ENCODE measurements at regions not wholly inside any gene's neighbourhood (a gene's known extent, or its start where the extent isn't known, plus 50 kb on each side); places are given as distances from the start of the nearest gene placed in this dataset.

DNA sequence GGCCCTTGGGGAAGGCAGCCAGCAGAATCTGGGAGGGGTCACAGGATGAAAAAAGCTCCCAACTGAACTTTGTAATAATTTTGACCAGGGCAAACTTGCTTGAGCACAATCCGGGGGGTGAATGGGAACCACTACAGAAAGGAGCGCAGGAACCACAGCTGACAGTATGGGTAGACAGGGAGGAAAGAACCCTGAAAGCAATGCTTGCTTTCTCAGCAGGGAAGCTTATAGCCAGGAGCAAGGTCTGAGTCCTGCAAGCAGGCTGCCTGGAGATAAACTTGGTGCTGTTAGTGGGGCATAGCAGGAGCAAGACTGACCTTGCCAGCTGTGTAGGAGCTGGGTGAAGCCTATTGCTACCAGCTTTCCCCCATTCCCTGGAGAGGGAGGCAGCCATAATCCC lies 195.2 kb downstream of the MTCL1 start:
- no peak for FAIRE-seq
- no peak overlapping the region for H3K9ac ChIP-seq (replicated peaks in 1 of 4; ENCODE audit: extremely low read depth in 1 of 4, low read depth in 3 of 4, low read length in 3 of 4)
- H3K79me1 ChIP-seq (ENCODE audit: low read depth, low read length) = no peaks in the 10 kb centered on the region
- no peak overlapping the region for H3K14ac ChIP-seq (ENCODE audit: insufficient read length)
- TF ChIP-seq ZNF274 (IDR thresholded peaks at IDR 0.05; ENCODE audit: borderline replicate concordance, extremely low read depth, low read length) (no peak), CBX5 (IDR thresholded peaks at IDR 0.05; ENCODE audit: low read depth, low read length) (no peak), YY1 (IDR thresholded peaks at IDR 0.05; ENCODE audit: low read depth, low read length) (no peak), GTF2F1 (IDR thresholded peaks at IDR 0.05; ENCODE audit: borderline replicate concordance, low read depth, low read length) (no peak), SIRT6 (IDR thresholded peaks at IDR 0.05; ENCODE audit: low read length) (no peak), ATF3 (IDR thresholded peaks at IDR 0.05; ENCODE audit: insufficient read depth, low read depth, low read length) (no peak), TAF7 (optimal IDR thresholded peaks at IDR 0.05; ENCODE audit: borderline replicate concordance, low read depth, low read length) (no peak), CHD2 (IDR thresholded peaks at IDR 0.05; ENCODE audit: low read length) (no peak), PHF8 (conservative IDR thresholded peaks at IDR 0.05; ENCODE audit: low read depth, low read length) (no peak), KDM4A (IDR thresholded peaks at IDR 0.05; ENCODE audit: low read depth, low read length, severe bottlenecking) (no peak), EGR1 (IDR thresholded peaks at IDR 0.05; ENCODE audit: borderline replicate concordance, low read depth, low read length) (no peak), CEBPB (IDR thresholded peaks at IDR 0.05; ENCODE audit: low read depth, low read length) (no peak), NRF1 (IDR thresholded peaks at IDR 0.05; ENCODE audit: low read depth, low read length) (no peak)
- H2AFZ ChIP-seq (ENCODE audit: low read length) = 0 out of 2 replicates have a peak overlapping the region, but pooled peaks have one; percentile 7
- 0 out of 2 replicates have a peak overlapping the region, but pooled peaks have one; percentile 39 for H2BK5ac ChIP-seq (ENCODE audit: low read depth, low read length)
- H3K36me3 ChIP-seq (ENCODE audit: control insufficient read depth in 2 of 4, insufficient read depth in 4 of 4, low read length in 3 of 4) = no peaks in the 10 kb centered on the region
- H2BK20ac ChIP-seq (ENCODE audit: low read length) = no peak overlapping the region
- no peak overlapping the region for H4K8ac ChIP-seq (ENCODE audit: extremely low read depth, insufficient read depth, low read length)
- ChIA-PET CTCF (ENCODE audit: partially characterized antibody) (interaction anchor here (0.6 to 1.8 kb wide), 8 partner anchors 9 to 105 kb away, joined by 3 to 4 read pairs (median 4); no protein-coding TSS in a partner anchor), POLR2A (ENCODE audit: partially characterized antibody) (interaction anchor here (0.9 to 1.3 kb wide), 2 partner anchors 13 to 82 kb away, joined by 3 to 4 read pairs; no protein-coding TSS in a partner anchor)
- peak overlapping the region; percentile 43 for H2BK120ac ChIP-seq (replicated peaks; ENCODE audit: low read depth, low read length)
- no peak overlapping the region for H3K4me3 ChIP-seq (ENCODE audit: extremely low read depth in 1 of 4, insufficient read depth in 2 of 4, low read depth in 3 of 4, low read length in 4 of 4)
- no peak overlapping the region for H3K27ac ChIP-seq (ENCODE audit: low read depth, low read length)
- no peak for DNase-seq (ENCODE audit: low read depth in 1 of 2, low spot score in 2 of 2)
- no peaks in the 10 kb centered on the region for H3K4me1 ChIP-seq (replicated peaks in 1 of 4; ENCODE audit: control insufficient read depth in 3 of 4, insufficient read depth in 4 of 4, low read length in 3 of 4)
- H3K4me2 ChIP-seq (ENCODE audit: insufficient read depth in 1 of 2, low read depth in 2 of 2, low read length in 2 of 2) = no peak overlapping the region
- H3K27me3 ChIP-seq (replicated peaks in 1 of 4; ENCODE audit: control insufficient read depth in 3 of 4, extremely low read depth in 1 of 4, insufficient read depth in 3 of 4, low read length in 3 of 4) = no peaks in the 10 kb centered on the region
- no peak overlapping the region for H3K23ac ChIP-seq (ENCODE audit: insufficient read length)
- no peak overlapping the region for H4K5ac ChIP-seq (ENCODE audit: insufficient read length, low read depth, low read length)
- H2BK12ac ChIP-seq (ENCODE audit: low read depth, low read length) = no peak overlapping the region
- H2AK5ac ChIP-seq (ENCODE audit: low read depth, low read length) = no peak overlapping the region
- H3K9me3 ChIP-seq (ENCODE audit: insufficient read depth in 2 of 2, low read depth in 1 of 2, low read length in 1 of 2) = peaks cover 1 to 4% of the 10 kb centered on the region in 2 experiments; a peak in 3 of 4 replicates
- H3K4ac ChIP-seq (replicated peaks; ENCODE audit: insufficient read length, low read depth, low read length) = no peak overlapping the region
- 61% methylated on average over 2 of the region's 2 CpGs; no CpG with 5 or more reads in 1 of the 2 experiments for WGBS, 2 experiments (ENCODE audit: extremely low coverage in 1 of 2, insufficient coverage in 1 of 2, insufficient read length in 1 of 2, insufficient replicate concordance in 2 of 2, low coverage in 1 of 2, low lambda C conversion rate in 2 of 2, missing lambda C conversion rate in 1 of 2)
- H4K20me1 ChIP-seq (replicated peaks in 1 of 2; ENCODE audit: control insufficient read depth in 1 of 2, insufficient read depth in 2 of 2, low read length in 2 of 2) = no peaks in the 10 kb centered on the region
- no peaks in the 10 kb centered on the region for H3K79me2 ChIP-seq (ENCODE audit: control insufficient read depth in 1 of 2, insufficient read depth in 2 of 2, low read length in 2 of 2)
- H3K18ac ChIP-seq (ENCODE audit: extremely low read depth, low read length) = no peak overlapping the region
- no peaks in the 10 kb centered on the region for H3K23me2 ChIP-seq (ENCODE audit: low read depth, low read length)
- H2BK15ac ChIP-seq (ENCODE audit: low read length) = no peak overlapping the region
- no peak overlapping the region for H4K91ac ChIP-seq (replicated peaks; ENCODE audit: insufficient read length, low read length)
- H3K56ac ChIP-seq (replicated peaks; ENCODE audit: insufficient read length, low read depth, low read length) = no peak overlapping the region

Data from H1 (cell line).